ENCODE measurements at regions not wholly inside any gene's neighbourhood (a gene's known extent, or its start where the extent isn't known, plus 50 kb on each side); places are given as distances from the start of the nearest gene placed in this dataset.

- H3K9me3 ChIP-seq, result no peaks in the 10 kb centered on the region
- no peaks in the 10 kb centered on the region for H3K36me3 ChIP-seq
- no peaks in the 10 kb centered on the region for H3K4me1 ChIP-seq
- TF ChIP-seq, protein P1, sequence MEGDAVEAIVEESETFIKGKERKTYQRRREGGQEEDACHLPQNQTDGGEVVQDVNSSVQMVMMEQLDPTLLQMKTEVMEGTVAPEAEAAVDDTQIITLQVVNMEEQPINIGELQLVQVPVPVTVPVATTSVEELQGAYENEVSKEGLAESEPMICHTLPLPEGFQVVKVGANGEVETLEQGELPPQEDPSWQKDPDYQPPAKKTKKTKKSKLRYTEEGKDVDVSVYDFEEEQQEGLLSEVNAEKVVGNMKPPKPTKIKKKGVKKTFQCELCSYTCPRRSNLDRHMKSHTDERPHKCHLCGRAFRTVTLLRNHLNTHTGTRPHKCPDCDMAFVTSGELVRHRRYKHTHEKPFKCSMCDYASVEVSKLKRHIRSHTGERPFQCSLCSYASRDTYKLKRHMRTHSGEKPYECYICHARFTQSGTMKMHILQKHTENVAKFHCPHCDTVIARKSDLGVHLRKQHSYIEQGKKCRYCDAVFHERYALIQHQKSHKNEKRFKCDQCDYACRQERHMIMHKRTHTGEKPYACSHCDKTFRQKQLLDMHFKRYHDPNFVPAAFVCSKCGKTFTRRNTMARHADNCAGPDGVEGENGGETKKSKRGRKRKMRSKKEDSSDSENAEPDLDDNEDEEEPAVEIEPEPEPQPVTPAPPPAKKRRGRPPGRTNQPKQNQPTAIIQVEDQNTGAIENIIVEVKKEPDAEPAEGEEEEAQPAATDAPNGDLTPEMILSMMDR (IDR thresholded peaks at IDR 0.05 in 4 of 5, conservative IDR thresholded peaks at IDR 0.05 in 1 of 5), result no peak
- no peak for TF ChIP-seq POLR2A (IDR thresholded peaks at IDR 0.05)
- in situ Hi-C loops (cut with MboI; ENCODE audit: low sequenced_read_pairs in 4 of 4), result loop anchor here in 1 of 4 donors (25.0 kb wide), 1 partner anchor 94 kb away; the partner anchor contains the start of gene INHBB
- no peak overlapping the region for H3K27ac ChIP-seq
- ATAC-seq, result no peak
- no peak overlapping the region for H3K4me3 ChIP-seq
- H3K27me3 ChIP-seq, result peaks cover 0 to 3% (median 0%) of the 10 kb centered on the region in 3 donors
- DNase-seq, result no peak
- intact Hi-C loops (cut with DNase I; ENCODE audit: low total_unique reads), result loop anchor here (10.0 kb wide), 1 partner anchor 207 kb away; the partner anchor contains the start of gene TMEM185B
Measured at GRCh38 chr2:120431386-120432292, 85.7 kb downstream of the INHBB start.

- TF ChIP-seq, protein P1 (IDR thresholded peaks at IDR 0.05 in 4 of 5, conservative IDR thresholded peaks at IDR 0.05 in 1 of 5), result no peak
- no peak for TF ChIP-seq POLR2A (IDR thresholded peaks at IDR 0.05)
Measured at GRCh38 chr2:120432293-120432975, 86.5 kb downstream of the INHBB start.

GRCh38 chr2:120432976-120433815 is 87.3 kb downstream of the INHBB start:
- intact Hi-C loops (cut with DNase I; ENCODE audit: low total_unique reads), result loop anchor here (10.0 kb wide), 1 partner anchor 208 kb away; the partner anchor contains the start of gene TMEM185B
- in situ Hi-C loops (cut with MboI; ENCODE audit: low sequenced_read_pairs in 4 of 4), result loop anchor here in 1 of 4 donors (25.0 kb wide), 1 partner anchor 96 kb away; the partner anchor contains the start of gene INHBB
- DNase-seq (no peak), ATAC-seq (no peak)
- Histone ChIP-seq H3K36me3 (no peaks in the 10 kb centered on the region), H3K27me3 (peaks cover 0 to 3% (median 0%) of the 10 kb centered on the region in 3 donors), H3K4me3 (no peak overlapping the region), H3K9me3 (no peaks in the 10 kb centered on the region), H3K27ac (no peak overlapping the region), H3K4me1 (no peaks in the 10 kb centered on the region)
- TF ChIP-seq, protein P1 (IDR thresholded peaks at IDR 0.05 in 4 of 5, conservative IDR thresholded peaks at IDR 0.05 in 1 of 5), result no peak
- no peak for TF ChIP-seq POLR2A (IDR thresholded peaks at IDR 0.05)

More at GRCh38 chr2:120432293-120432975, 86.5 kb downstream of the INHBB start:
- Histone ChIP-seq H3K9me3 (no peaks in the 10 kb centered on the region), H3K36me3 (no peaks in the 10 kb centered on the region), H3K27ac (no peak overlapping the region), H3K4me3 (no peak overlapping the region), H3K27me3 (peaks cover 0 to under 1% (median 0%) of the 10 kb centered on the region in 3 donors), H3K4me1 (no peaks in the 10 kb centered on the region)
- no peak for DNase-seq
- intact Hi-C loops (cut with DNase I; ENCODE audit: low total_unique reads), result loop anchor here (10.0 kb wide), 1 partner anchor 208 kb away; the partner anchor contains the start of gene TMEM185B
- no peak for ATAC-seq
- in situ Hi-C loops (cut with MboI; ENCODE audit: low sequenced_read_pairs in 4 of 4), result loop anchor here in 1 of 4 donors (25.0 kb wide), 1 partner anchor 95 kb away; the partner anchor contains the start of gene INHBB

DNA sequence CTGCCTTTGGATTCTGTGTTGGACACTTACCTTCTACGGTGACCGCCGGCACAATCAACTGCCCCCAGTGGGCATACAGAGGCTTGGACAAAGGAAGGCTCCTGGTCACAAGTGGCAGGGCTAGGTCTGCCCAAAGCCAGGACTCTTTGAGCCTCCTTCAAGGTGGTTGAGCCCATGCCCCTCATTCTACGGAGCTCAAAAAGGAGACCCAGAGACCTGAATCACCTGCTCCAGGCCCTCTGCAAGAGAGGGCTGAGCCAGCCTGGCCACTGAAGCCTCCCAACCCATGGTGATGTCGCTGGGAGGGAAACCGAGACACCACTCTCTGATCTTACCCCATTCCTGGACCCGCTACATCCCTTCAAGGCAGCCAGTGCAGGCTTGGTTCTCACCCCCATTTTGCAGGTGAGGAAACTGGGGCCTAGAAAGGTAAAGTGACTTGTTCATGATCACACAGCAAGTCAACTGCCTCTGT is 87.9 kb downstream of the INHBB start:
- no peaks in the 10 kb centered on the region for H3K4me1 ChIP-seq
- DNase-seq (no peak), ATAC-seq (no peak)
- H3K9me3 ChIP-seq, result no peaks in the 10 kb centered on the region
- H3K27ac ChIP-seq, result no peak overlapping the region
- in situ Hi-C loops (cut with MboI; ENCODE audit: low sequenced_read_pairs in 4 of 4) (loop anchor here in 1 of 4 donors (25.0 kb wide), 1 partner anchor 97 kb away; the partner anchor contains the start of gene INHBB), intact Hi-C loops (cut with DNase I; ENCODE audit: low total_unique reads) (loop anchor here (10.0 kb wide), 1 partner anchor 209 kb away; the partner anchor contains the start of gene TMEM185B)
- peaks cover 0 to 3% (median 0%) of the 10 kb centered on the region in 3 donors for H3K27me3 ChIP-seq
- no peaks in the 10 kb centered on the region for H3K36me3 ChIP-seq
- TF ChIP-seq, protein P1 (IDR thresholded peaks at IDR 0.05 in 4 of 5, conservative IDR thresholded peaks at IDR 0.05 in 1 of 5), result no peak
- no peak for TF ChIP-seq POLR2A (IDR thresholded peaks at IDR 0.05)
- H3K4me3 ChIP-seq, result no peak overlapping the region
